ENCODE measurements at regions not wholly inside any gene's neighbourhood (a gene's known extent, or its start where the extent isn't known, plus 50 kb on each side); places are given as distances from the start of the nearest gene placed in this dataset.

DNA sequence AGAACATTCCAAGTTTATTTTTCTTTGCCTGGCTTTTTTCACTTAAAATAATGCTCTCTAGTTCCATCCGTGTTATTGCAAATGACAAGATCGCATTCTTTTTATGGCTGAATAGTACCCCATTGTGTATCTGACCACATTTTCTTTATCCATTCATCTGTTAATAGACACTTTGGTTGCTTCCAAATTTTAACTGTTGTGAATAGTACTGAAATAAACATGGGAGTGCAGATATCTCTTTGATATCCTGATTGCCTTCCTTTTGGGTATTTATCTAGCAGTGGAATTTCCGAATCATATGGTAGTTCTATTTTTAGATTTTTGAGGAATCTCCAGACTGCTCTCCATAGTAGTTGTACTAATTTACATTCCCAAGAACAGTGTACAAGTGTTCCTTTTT lies 230.5 kb downstream of the FIGN start:
- no peaks in the 10 kb centered on the region for H3K36me3 ChIP-seq
- TF ChIP-seq, protein P1, sequence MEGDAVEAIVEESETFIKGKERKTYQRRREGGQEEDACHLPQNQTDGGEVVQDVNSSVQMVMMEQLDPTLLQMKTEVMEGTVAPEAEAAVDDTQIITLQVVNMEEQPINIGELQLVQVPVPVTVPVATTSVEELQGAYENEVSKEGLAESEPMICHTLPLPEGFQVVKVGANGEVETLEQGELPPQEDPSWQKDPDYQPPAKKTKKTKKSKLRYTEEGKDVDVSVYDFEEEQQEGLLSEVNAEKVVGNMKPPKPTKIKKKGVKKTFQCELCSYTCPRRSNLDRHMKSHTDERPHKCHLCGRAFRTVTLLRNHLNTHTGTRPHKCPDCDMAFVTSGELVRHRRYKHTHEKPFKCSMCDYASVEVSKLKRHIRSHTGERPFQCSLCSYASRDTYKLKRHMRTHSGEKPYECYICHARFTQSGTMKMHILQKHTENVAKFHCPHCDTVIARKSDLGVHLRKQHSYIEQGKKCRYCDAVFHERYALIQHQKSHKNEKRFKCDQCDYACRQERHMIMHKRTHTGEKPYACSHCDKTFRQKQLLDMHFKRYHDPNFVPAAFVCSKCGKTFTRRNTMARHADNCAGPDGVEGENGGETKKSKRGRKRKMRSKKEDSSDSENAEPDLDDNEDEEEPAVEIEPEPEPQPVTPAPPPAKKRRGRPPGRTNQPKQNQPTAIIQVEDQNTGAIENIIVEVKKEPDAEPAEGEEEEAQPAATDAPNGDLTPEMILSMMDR (IDR thresholded peaks at IDR 0.05): no peak
- H3K27ac ChIP-seq: no peak overlapping the region
- no peaks in the 10 kb centered on the region for H3K27me3 ChIP-seq (ENCODE audit: low read depth)
- peaks cover 6% of the 10 kb centered on the region for H3K9me3 ChIP-seq
- DNase-seq (no peak), ATAC-seq (no peak)
- H3K4me3 ChIP-seq: no peak overlapping the region
- H3K4me1 ChIP-seq: no peaks in the 10 kb centered on the region
- intact Hi-C loops (cut with DNase I): no loop called here

DNA sequence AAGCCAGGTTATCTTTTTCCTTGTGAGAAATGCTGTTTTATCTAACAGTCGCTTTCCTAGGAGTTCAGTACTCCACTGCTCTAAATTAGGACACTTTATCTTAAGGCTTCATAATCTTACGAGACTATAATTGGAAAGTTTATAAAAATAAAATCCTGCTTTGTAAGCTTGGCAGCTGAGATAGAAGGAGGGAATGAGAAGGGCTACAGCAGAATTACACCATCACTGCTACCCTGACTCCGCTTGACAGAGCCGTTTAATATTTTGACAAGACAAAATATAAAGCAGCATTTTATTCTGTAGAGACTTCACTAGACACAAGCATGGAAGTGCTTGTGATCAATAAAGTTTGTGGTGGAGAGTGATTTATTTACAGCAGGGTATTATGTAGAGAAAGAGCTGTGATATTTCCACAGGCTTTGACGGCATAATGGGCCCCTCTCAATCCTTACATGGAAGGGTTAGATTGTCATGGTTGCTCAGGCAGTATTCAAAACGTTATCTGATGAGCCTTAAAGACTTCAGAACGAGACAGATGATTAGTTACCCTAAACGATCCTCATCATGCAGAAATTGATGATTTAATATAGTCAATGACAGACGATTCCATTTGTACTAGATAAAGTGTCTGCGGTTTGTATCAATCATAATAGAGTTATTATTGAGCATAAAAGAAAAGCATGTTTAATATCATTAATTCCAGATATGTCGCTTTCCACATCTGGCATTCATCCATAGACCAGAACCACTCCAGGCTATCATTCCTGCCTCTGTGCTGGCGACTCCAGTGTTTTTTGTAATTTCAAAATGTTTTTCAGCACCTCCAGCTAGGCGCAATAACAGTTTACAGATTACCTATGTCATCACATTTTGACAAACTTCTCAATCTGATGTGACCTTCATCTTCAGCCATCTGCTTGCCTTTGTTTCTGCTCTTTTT lies 242.2 kb downstream of the FIGN start:
- Histone ChIP-seq H3K4me3 (no peak overlapping the region), H3K36me3 (no peaks in the 10 kb centered on the region), H3K9me3 (no peaks in the 10 kb centered on the region), H3K4me1 (no peaks in the 10 kb centered on the region), H3K27me3 (ENCODE audit: low read depth) (no peaks in the 10 kb centered on the region), H3K27ac (no peak overlapping the region)
- DNase-seq (no peak), ATAC-seq (no peak)
- TF ChIP-seq, protein P1 (IDR thresholded peaks at IDR 0.05): no peak
- intact Hi-C loops (cut with DNase I): no loop called here

DNA sequence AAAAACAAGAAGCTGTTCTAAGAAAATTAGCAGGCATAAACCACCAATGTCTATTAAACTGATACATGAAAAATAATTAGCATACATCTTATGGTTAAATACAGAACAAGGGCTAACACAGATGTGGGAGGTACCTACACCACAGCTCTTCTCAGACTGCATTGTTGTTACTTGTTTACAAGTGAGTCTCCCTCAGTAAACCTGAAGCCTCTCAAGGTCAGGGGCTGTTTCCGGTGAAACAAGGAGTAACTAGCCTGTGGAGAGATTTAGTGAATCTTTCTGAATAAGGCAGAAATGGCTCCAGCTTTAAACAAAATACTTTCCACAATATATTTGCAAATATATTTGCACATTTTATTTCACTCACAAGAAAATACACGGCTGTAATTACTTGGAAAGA lies 244.0 kb downstream of the FIGN start:
- intact Hi-C loops (cut with DNase I): no loop called here
- H3K4me1 ChIP-seq: no peaks in the 10 kb centered on the region
- DNase-seq: no peak

DNA sequence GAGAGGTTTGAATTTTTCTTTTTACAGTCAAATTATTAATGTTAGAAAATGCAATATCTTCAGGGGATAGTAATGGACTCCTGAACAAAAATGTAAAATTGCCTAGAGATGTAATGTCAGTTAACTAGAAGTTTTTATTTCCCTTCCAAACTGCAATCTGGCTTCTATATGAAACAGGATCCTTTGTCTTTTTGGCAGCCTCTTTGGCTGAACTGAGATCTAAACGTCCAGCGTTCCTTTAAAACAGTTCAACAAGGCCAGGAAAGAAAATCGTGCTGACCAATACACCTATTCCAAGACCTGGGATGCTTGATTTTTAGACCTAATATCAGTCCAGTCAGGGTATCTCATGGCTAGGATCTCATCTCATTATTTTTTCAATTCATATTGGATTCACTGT lies 245.5 kb downstream of the FIGN start:
- ATAC-seq: no peak
- TF ChIP-seq, protein P1 (IDR thresholded peaks at IDR 0.05): no peak

More for the DNA sequence above, 244.0 kb downstream of the FIGN start:
- ATAC-seq: no peak
- Histone ChIP-seq H3K27me3 (ENCODE audit: low read depth) (no peaks in the 10 kb centered on the region), H3K9me3 (no peaks in the 10 kb centered on the region), H3K27ac (no peak overlapping the region), H3K4me3 (no peak overlapping the region), H3K36me3 (no peaks in the 10 kb centered on the region)
- TF ChIP-seq, protein P1 (IDR thresholded peaks at IDR 0.05): no peak

DNA sequence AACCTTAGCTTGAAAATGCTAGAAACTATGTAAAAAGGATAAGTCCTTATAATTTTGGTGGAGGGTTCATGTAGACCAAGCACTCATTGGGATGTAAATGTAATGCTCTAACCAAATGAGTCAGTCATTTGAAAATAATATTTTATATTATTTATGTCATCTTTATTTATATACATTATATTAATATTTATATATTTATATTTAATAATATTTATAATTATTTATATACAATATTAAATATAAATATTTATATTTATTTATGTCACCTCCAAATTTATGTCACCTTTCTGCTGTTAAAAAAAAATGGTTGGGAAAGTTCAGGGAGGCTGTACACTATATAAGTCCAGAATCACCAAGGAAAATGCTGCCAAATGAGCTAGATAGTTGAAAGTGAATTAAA lies 254.3 kb downstream of the FIGN start:
- Histone ChIP-seq H3K36me3 (no peaks in the 10 kb centered on the region), H3K27ac (no peak overlapping the region), H3K9me3 (no peaks in the 10 kb centered on the region), H3K27me3 (ENCODE audit: low read depth) (no peaks in the 10 kb centered on the region), H3K4me1 (no peaks in the 10 kb centered on the region), H3K4me3 (no peak overlapping the region)
- DNase-seq: no peak
- intact Hi-C loops (cut with DNase I): no loop called here
- TF ChIP-seq, protein P1 (IDR thresholded peaks at IDR 0.05): no peak
- no peak for ATAC-seq

More for the DNA sequence above, 245.5 kb downstream of the FIGN start:
- Histone ChIP-seq H3K27me3 (ENCODE audit: low read depth) (no peaks in the 10 kb centered on the region), H3K27ac (no peak overlapping the region), H3K4me1 (no peaks in the 10 kb centered on the region), H3K4me3 (no peak overlapping the region), H3K9me3 (no peaks in the 10 kb centered on the region), H3K36me3 (no peaks in the 10 kb centered on the region)
- intact Hi-C loops (cut with DNase I): no loop called here
- DNase-seq: no peak
